ENCODE measurements at regions not wholly inside any gene's neighbourhood (a gene's known extent, or its start where the extent isn't known, plus 50 kb on each side); places are given as distances from the start of the nearest gene placed in this dataset.
A peak's percentile ranks its signal among the peaks of the same experiment; 100 is the strongest.

DNA sequence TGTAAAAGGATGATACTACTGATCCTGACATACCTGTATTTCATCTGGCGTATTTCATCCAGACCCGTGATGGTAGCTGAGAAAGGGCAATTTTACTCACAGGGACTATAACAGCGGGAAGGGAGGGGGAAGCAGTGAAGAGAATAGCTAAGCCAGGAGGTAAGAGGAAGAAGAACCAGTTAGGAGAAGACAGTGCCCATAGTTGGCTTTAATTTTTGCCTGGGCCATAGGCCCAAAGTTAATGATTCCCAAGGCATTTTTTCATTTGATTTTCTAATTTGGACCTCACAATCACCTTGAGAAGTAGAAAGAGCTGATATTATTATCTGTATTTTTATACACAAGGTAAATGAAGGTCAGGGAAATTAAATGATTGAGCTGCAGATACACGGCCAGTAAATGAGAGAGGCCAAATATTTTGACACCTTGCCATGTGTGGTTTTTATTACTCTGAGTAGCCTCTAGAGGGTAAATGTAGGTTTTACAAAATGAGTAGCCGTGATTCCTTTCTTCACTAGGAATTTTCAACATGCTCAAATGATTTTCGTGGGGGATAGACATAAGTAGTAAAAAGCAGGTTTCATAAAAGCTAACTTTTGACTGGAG, 382.2 kb downstream of the FUT8 start:
- ChIA-PET POLR2A (no interaction called here), CTCF (interaction anchor here (0.6 to 2.0 kb wide), 6 partner anchors 9 to 692 kb away, joined by 3 to 5 read pairs (median 4); partner anchors contain the start of gene MAX)
- Mint-ChIP-seq H3K36me3 (ENCODE audit: low read depth) (no peaks in the 10 kb centered on the region), H3K4me3 (no peak overlapping the region), H3K4me1 (no peaks in the 10 kb centered on the region), H3K27ac (no peak overlapping the region), H3K9me3 (ENCODE audit: low read depth) (no peaks in the 10 kb centered on the region), H3K27me3 (peaks cover 2% of the 10 kb centered on the region)
- intact Hi-C loops (cut with DNase I, micrococcal nuclease), result no loop called here
- DNase-seq, result no peak
- ATAC-seq, result no peak

DNA sequence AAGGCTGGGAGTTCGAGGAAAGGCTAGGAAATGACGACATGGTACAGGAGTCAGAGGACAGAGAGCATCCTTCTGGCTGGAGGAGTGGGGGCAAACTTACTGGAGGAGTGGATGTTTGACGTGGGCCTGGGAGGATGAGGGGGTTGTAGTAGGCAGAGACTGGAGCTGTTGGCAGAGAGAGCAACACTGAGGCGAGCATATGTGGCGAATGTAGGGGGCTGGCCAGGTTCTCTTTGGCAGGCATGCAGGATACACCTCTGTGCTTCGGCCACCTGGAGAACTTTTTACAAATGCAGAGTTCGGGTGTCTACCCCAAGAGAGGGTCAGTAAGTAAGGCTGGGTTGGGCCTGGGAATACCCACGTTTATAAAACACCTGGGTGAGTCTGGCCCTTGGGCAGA, 385.7 kb downstream of the FUT8 start:
- H3K4me1 Mint-ChIP-seq, result peaks cover 1% of the 10 kb centered on the region
- no peaks in the 10 kb centered on the region for H3K9me3 Mint-ChIP-seq (ENCODE audit: low read depth)
- intact Hi-C loops (cut with DNase I, micrococcal nuclease), result no loop called here
- ATAC-seq (no peak), DNase-seq (no peak)
- no peak overlapping the region for H3K4me3 Mint-ChIP-seq
- no peak overlapping the region for H3K27ac Mint-ChIP-seq
- no peaks in the 10 kb centered on the region for H3K36me3 Mint-ChIP-seq (ENCODE audit: low read depth)
- POLR2A ChIA-PET, result no interaction called here
- peaks cover 2% of the 10 kb centered on the region for H3K27me3 Mint-ChIP-seq
- CTCF ChIA-PET, result no interaction called here

DNA sequence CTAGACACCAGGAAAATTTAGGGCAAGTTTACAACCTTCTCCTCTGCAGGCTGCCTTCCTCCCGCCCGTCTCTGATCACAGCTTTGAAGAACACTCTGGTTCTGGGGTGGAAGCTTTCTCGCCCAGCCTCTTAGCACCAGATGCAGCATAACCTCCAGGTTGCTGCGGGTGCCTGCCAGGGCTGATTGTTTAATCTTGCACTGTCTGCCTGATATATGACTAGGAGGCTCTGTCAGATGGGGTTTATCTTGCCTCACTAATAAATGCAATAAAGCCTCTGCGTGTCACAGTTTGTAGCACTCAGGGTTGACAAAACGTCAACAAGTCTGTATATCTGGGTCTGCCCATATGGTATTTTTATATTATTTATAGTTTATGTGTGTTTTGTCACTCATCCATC, 388.2 kb downstream of the FUT8 start:
- H3K4me3 Mint-ChIP-seq, result no peak overlapping the region
- peaks cover 13% of the 10 kb centered on the region for H3K4me1 Mint-ChIP-seq
- CTCF ChIA-PET, result interaction anchor here (0.7 to 1.2 kb wide), 2 partner anchors 24 to 245 kb away, joined by 3 read pairs; no protein-coding TSS in a partner anchor

GRCh38 chr14:65802196-65802595, 389.7 kb downstream of the FUT8 start:
- Mint-ChIP-seq H3K9me3 (ENCODE audit: low read depth) (no peaks in the 10 kb centered on the region), H3K4me1 (peaks cover 13% of the 10 kb centered on the region), H3K36me3 (ENCODE audit: low read depth) (no peaks in the 10 kb centered on the region), H3K27me3 (no peaks in the 10 kb centered on the region), H3K4me3 (no peak overlapping the region), H3K27ac (no peak overlapping the region)
- intact Hi-C loops (cut with DNase I, micrococcal nuclease), result no loop called here
- no peak for ATAC-seq
- DNase-seq, result no peak
- ChIA-PET POLR2A (no interaction called here), CTCF (interaction anchor here (1.0 to 1.1 kb wide), 2 partner anchors 22 to 157 kb away, joined by 3 read pairs; no protein-coding TSS in a partner anchor)

More for the DNA sequence above, 388.2 kb downstream of the FUT8 start:
- DNase-seq (no peak), ATAC-seq (no peak)
- POLR2A ChIA-PET, result no interaction called here
- H3K27me3 Mint-ChIP-seq, result peaks cover 2% of the 10 kb centered on the region
- H3K9me3 Mint-ChIP-seq (ENCODE audit: low read depth), result no peaks in the 10 kb centered on the region
- H3K36me3 Mint-ChIP-seq (ENCODE audit: low read depth), result no peaks in the 10 kb centered on the region
- no peak overlapping the region for H3K27ac Mint-ChIP-seq
- intact Hi-C loops (cut with DNase I, micrococcal nuclease), result no loop called here

- H3K36me3 Mint-ChIP-seq (ENCODE audit: low read depth), result no peaks in the 10 kb centered on the region
- peaks cover 13% of the 10 kb centered on the region for H3K4me1 Mint-ChIP-seq
- CTCF ChIA-PET, result interaction anchor here (0.7 to 1.7 kb wide), 3 partner anchors 9 to 157 kb away, joined by 3 to 5 read pairs (median 4); no protein-coding TSS in a partner anchor
- no peaks in the 10 kb centered on the region for H3K27me3 Mint-ChIP-seq
- DNase-seq (no peak), ATAC-seq (peak; percentile 60)
- no peak overlapping the region for H3K4me3 Mint-ChIP-seq
- peak overlapping the region; percentile 52 for H3K27ac Mint-ChIP-seq
- intact Hi-C loops (cut with DNase I, micrococcal nuclease), result loop anchor here in 1 of 2 experiments (2.0 kb wide), 2 partner anchors 43 to 99 kb away; no protein-coding TSS in a partner anchor
- POLR2A ChIA-PET, result no interaction called here
- H3K9me3 Mint-ChIP-seq (ENCODE audit: low read depth), result no peaks in the 10 kb centered on the region
Observed at GRCh38 chr14:65803885-65804284, 391.4 kb downstream of the FUT8 start.

DNA sequence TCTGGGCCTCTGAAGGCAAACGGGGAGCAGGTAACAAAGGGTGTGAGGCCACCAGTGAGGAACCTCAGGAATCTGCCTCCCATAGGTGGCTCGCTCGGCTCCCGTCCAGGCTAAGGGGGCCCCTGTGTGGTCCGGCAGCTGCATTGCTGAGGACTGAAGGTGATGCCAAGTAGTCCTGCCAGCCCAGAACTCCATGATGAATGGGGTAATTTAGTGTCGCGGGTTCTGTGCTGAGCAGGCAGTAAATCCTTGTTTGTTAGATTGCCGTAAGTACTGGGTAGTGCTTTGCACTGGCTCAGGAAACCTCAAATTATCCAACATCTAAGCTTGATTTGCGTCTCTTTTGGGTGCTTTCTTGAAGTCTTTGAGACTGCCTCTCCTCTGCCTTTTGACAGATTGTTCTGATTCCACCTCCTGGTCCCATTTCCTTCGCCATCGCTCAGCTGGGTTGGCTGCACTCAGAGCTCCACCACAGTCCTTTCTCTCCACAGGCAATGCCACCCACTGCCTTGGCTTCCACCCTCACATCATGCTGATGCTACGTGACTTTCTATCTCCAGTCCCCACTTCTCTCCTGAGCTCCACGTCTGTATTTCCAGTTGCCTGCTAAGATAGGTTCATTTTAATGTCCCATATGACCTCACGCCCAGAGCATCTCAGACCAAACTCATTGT, 392.0 kb downstream of the FUT8 start:
- H3K36me3 Mint-ChIP-seq (ENCODE audit: low read depth), result no peaks in the 10 kb centered on the region
- peaks cover 13% of the 10 kb centered on the region for H3K4me1 Mint-ChIP-seq
- H3K4me3 Mint-ChIP-seq, result no peak overlapping the region
- H3K27ac Mint-ChIP-seq, result peak overlapping the region; percentile 52
- CTCF ChIA-PET, result interaction anchor here (0.7 to 1.7 kb wide), 6 partner anchors 10 to 391 kb away, joined by 3 to 5 read pairs (median 4); no protein-coding TSS in a partner anchor
- DNase-seq, result peak; percentile 23
- intact Hi-C loops (cut with DNase I, micrococcal nuclease), result loop anchor here in 1 of 2 experiments (2.0 kb wide), 2 partner anchors 42 to 100 kb away; no protein-coding TSS in a partner anchor
- POLR2A ChIA-PET, result no interaction called here
- peak; percentile 47 for ATAC-seq
- H3K9me3 Mint-ChIP-seq (ENCODE audit: low read depth), result no peaks in the 10 kb centered on the region
- H3K27me3 Mint-ChIP-seq, result no peaks in the 10 kb centered on the region

DNA sequence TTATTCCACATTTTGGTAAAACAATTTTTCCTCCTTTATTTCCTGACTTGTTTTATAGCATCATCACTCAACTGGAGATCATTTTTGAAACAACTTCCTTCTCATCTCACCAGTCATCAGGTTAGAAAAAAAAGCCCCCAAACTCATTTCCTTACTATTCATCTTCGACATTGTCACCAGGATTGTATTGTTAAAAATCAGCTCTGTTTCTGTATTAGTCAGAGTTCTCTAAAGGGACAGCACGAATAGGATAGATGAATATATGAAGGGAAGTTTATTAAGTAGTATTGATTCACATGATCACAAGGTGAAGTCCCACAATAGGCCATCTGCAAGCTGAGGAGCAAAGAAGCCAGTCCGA, 392.6 kb downstream of the FUT8 start:
- Mint-ChIP-seq H3K4me1 (peaks cover 13% of the 10 kb centered on the region), H3K27me3 (no peaks in the 10 kb centered on the region), H3K4me3 (no peak overlapping the region), H3K27ac (no peak overlapping the region), H3K9me3 (ENCODE audit: low read depth) (peaks cover 1% of the 10 kb centered on the region), H3K36me3 (ENCODE audit: low read depth) (no peaks in the 10 kb centered on the region)
- ChIA-PET CTCF (interaction anchor here (0.7 to 1.7 kb wide), 4 partner anchors 155 to 392 kb away, joined by 3 to 4 read pairs (median 4); no protein-coding TSS in a partner anchor), POLR2A (no interaction called here)
- ATAC-seq, result peak; percentile 68
- intact Hi-C loops (cut with DNase I, micrococcal nuclease), result loop anchor here in 1 of 2 experiments (2.0 kb wide), 2 partner anchors 42 to 100 kb away; no protein-coding TSS in a partner anchor
- DNase-seq, result no peak

- Mint-ChIP-seq H3K27me3 (no peaks in the 10 kb centered on the region), H3K4me1 (peaks cover 10% of the 10 kb centered on the region), H3K9me3 (ENCODE audit: low read depth) (peaks cover 1% of the 10 kb centered on the region), H3K4me3 (no peak overlapping the region), H3K27ac (no peak overlapping the region), H3K36me3 (ENCODE audit: low read depth) (no peaks in the 10 kb centered on the region)
- ATAC-seq (no peak), DNase-seq (no peak)
- POLR2A ChIA-PET, result no interaction called here
- CTCF ChIA-PET, result interaction anchor here (0.6 to 1.8 kb wide), 4 partner anchors 16 to 390 kb away, joined by 3 to 7 read pairs (median 3); no protein-coding TSS in a partner anchor
- intact Hi-C loops (cut with DNase I, micrococcal nuclease), result no loop called here
Observed at GRCh38 chr14:65808390-65808789, 395.9 kb downstream of the FUT8 start.

DNA sequence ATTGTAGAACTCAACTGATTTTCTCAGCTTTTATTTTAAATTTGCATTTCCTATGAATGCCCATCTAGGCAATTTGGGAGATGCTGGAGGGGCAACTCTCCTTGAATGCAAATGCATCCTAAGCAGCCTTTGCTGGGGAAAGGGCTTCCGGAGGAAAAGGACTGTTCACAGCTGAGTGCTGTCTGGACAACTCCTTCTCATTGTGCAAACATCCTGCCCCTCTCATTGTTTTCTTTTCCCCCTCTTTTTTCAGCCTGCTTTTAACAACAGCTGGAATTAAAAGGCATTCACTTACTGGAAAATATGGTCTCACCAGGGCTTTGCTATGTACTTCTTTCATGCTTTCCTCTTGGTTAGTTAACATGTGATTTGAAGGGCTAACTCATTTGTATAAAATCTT, 397.8 kb downstream of the FUT8 start:
- ChIA-PET POLR2A (no interaction called here), CTCF (interaction anchor here (0.6 to 1.8 kb wide), 7 partner anchors 14 to 276 kb away, joined by 3 to 7 read pairs (median 3); no protein-coding TSS in a partner anchor)
- Mint-ChIP-seq H3K9me3 (ENCODE audit: low read depth) (peaks cover 1% of the 10 kb centered on the region), H3K27ac (no peak overlapping the region), H3K4me1 (no peaks in the 10 kb centered on the region), H3K4me3 (no peak overlapping the region), H3K27me3 (no peaks in the 10 kb centered on the region), H3K36me3 (ENCODE audit: low read depth) (no peaks in the 10 kb centered on the region)
- ATAC-seq (no peak), DNase-seq (no peak)
- intact Hi-C loops (cut with DNase I, micrococcal nuclease), result no loop called here

GRCh38 chr14:65813760-65814384, 401.3 kb downstream of the FUT8 start:
- Mint-ChIP-seq H3K9me3 (ENCODE audit: low read depth) (peaks cover 1% of the 10 kb centered on the region), H3K4me1 (no peaks in the 10 kb centered on the region), H3K4me3 (no peak overlapping the region), H3K27ac (no peak overlapping the region), H3K27me3 (no peaks in the 10 kb centered on the region), H3K36me3 (ENCODE audit: low read depth) (no peaks in the 10 kb centered on the region)
- DNase-seq (no peak), ATAC-seq (no peak)
- CTCF ChIA-PET, result interaction anchor here (0.7 to 3.2 kb wide), 3 partner anchors 11 to 430 kb away, joined by 3 to 17 read pairs (median 4); no protein-coding TSS in a partner anchor
- POLR2A ChIA-PET, result no interaction called here
- intact Hi-C loops (cut with DNase I, micrococcal nuclease), result no loop called here

DNA sequence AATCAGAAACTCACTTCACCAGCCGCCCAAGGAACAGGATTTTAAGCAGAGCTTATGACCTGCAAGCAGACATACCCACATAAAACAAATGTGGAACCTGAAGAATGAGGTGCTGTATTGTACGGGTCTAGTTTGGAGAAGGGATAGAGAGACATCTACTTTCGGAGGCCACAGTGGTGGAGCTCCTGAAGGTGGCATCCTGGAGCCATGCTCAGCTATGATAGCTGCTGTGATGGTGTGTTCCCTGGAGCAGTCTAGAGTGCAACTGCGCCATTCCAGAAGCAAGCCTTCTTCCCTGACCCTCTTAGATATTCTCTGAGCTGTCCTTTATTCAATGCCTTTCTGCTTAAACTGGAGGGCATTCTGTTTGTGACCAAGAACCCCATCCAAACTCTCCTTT, 402.6 kb downstream of the FUT8 start:
- ATAC-seq, result no peak
- intact Hi-C loops (cut with DNase I, micrococcal nuclease), result no loop called here
- ChIA-PET CTCF (interaction anchor here (1.2 to 3.2 kb wide), 2 partner anchors 10 to 145 kb away, joined by 6 to 17 read pairs; no protein-coding TSS in a partner anchor), POLR2A (no interaction called here)
- no peaks in the 10 kb centered on the region for H3K9me3 Mint-ChIP-seq (ENCODE audit: low read depth)
- no peaks in the 10 kb centered on the region for H3K36me3 Mint-ChIP-seq (ENCODE audit: low read depth)
- no peak overlapping the region for H3K27ac Mint-ChIP-seq
- no peak for DNase-seq
- H3K27me3 Mint-ChIP-seq, result no peaks in the 10 kb centered on the region
- H3K4me3 Mint-ChIP-seq, result no peak overlapping the region
- no peaks in the 10 kb centered on the region for H3K4me1 Mint-ChIP-seq
